Subcutaneous abdominal adipose tissue (tissue), 5 donors: ENCODE measurements at regions not wholly inside any gene's neighbourhood (a gene's known extent, or its start where the extent isn't known, plus 50 kb on each side); places are given as distances from the start of the nearest gene placed in this dataset.

ENCODE experiments used
- H3K27ac ChIP-seq: one replicate; pipeline ENCODE4 v1.7.0; 2013; ENCODE audit warnings: low read depth, mild to moderate bottlenecking, inconsistent platforms, low read length, moderate library complexity
- H3K27me3 ChIP-seq, 5 donors: one replicate each; pipeline ENCODE4 v1.7.0; 2013; ENCODE audit warnings: low read length in 5 of 5, inconsistent platforms in 1 of 5; ENCODE audit not compliant: control insufficient read depth in 5 of 5, insufficient read depth in 4 of 5
- H3K36me3 ChIP-seq, 5 donors: one replicate each; pipeline ENCODE4 v1.7.0; 2013; ENCODE audit warnings: low read length in 5 of 5; ENCODE audit not compliant: control insufficient read depth in 5 of 5, insufficient read depth in 5 of 5
- H3K4me1 ChIP-seq, 5 donors: one replicate each; pipeline ENCODE4 v1.7.0; 2013; ENCODE audit warnings: low read length in 5 of 5, mild to moderate bottlenecking in 3 of 5, moderate library complexity in 1 of 5; ENCODE audit not compliant: control insufficient read depth in 5 of 5, insufficient read depth in 5 of 5
- H3K4me3 ChIP-seq, 5 donors: one replicate each; pipeline ENCODE4 v1.7.0; 2013; ENCODE audit warnings: low read length in 5 of 5, low read depth in 1 of 5
- H3K9ac ChIP-seq, 5 donors: one replicate each; pipeline ENCODE4 v1.7.0; 2013; ENCODE audit warnings: low read length in 5 of 5, mild to moderate bottlenecking in 4 of 5, moderate library complexity in 3 of 5
- H3K9me3 ChIP-seq, 5 donors: one replicate each; pipeline ENCODE4 v1.7.0; 2013; ENCODE audit warnings: low read length in 5 of 5; ENCODE audit not compliant: control insufficient read depth in 5 of 5
- donor health status: healthy.
- donor health status: healthy.
- donor health status: healthy.
- donor health status: healthy.
- donor health status: healthy.

GRCh38 chr10:118937226-118937625 lies 92.3 kb upstream of the NANOS1 start:
- Histone ChIP-seq H3K9me3 (peaks cover 0 to under 1% (median 0%) of the 10 kb centered on the region in 5 donors), H3K36me3 (no peaks in the 10 kb centered on the region), H3K27ac (no peak overlapping the region), H3K9ac (no peak overlapping the region), H3K4me1 (no peaks in the 10 kb centered on the region), H3K4me3 (no peak overlapping the region), H3K27me3 (no peaks in the 10 kb centered on the region)

GRCh38 chr10:118939211-118940007 lies 90.1 kb upstream of the NANOS1 start:
- Histone ChIP-seq H3K36me3 (no peaks in the 10 kb centered on the region), H3K9ac (no peak overlapping the region), H3K9me3 (no peaks in the 10 kb centered on the region), H3K4me1 (no peaks in the 10 kb centered on the region), H3K27me3 (no peaks in the 10 kb centered on the region), H3K4me3 (no peak overlapping the region), H3K27ac (no peak overlapping the region)

- no peaks in the 10 kb centered on the region for H3K27me3 ChIP-seq
- H3K4me1 ChIP-seq, result no peaks in the 10 kb centered on the region
- H3K4me3 ChIP-seq, result no peak overlapping the region
- H3K36me3 ChIP-seq, result no peaks in the 10 kb centered on the region
- H3K27ac ChIP-seq, result no peak overlapping the region
- H3K9me3 ChIP-seq, result no peaks in the 10 kb centered on the region
- no peak overlapping the region for H3K9ac ChIP-seq
Measured at GRCh38 chr10:118940386-118940785, 89.1 kb upstream of the NANOS1 start.

GRCh38 chr10:118943253-118943652 lies 86.3 kb upstream of the NANOS1 start:
- no peaks in the 10 kb centered on the region for H3K36me3 ChIP-seq
- H3K27me3 ChIP-seq, result no peaks in the 10 kb centered on the region
- H3K9ac ChIP-seq, result no peak overlapping the region
- no peak overlapping the region for H3K27ac ChIP-seq
- H3K4me1 ChIP-seq, result peaks cover 0 to 5% (median 0%) of the 10 kb centered on the region in 5 donors
- H3K9me3 ChIP-seq, result no peaks in the 10 kb centered on the region
- H3K4me3 ChIP-seq, result no peak overlapping the region

GRCh38 chr10:118944959-118945633 lies 84.4 kb upstream of the NANOS1 start:
- Histone ChIP-seq H3K27ac (no peak overlapping the region), H3K4me3 (no peak overlapping the region), H3K4me1 (peaks cover 0 to 14% (median 8%) of the 10 kb centered on the region in 5 donors), H3K9me3 (no peaks in the 10 kb centered on the region), H3K27me3 (no peaks in the 10 kb centered on the region), H3K36me3 (no peaks in the 10 kb centered on the region), H3K9ac (no peak overlapping the region)

GRCh38 chr10:118948786-118949185 lies 80.7 kb upstream of the NANOS1 start:
- Histone ChIP-seq H3K27me3 (no peaks in the 10 kb centered on the region), H3K27ac (no peak overlapping the region), H3K36me3 (no peaks in the 10 kb centered on the region), H3K9ac (no peak overlapping the region), H3K4me3 (no peak overlapping the region), H3K4me1 (peaks cover 0 to 17% (median 12%) of the 10 kb centered on the region in 5 donors), H3K9me3 (no peaks in the 10 kb centered on the region)

GRCh38 chr10:118950190-118950680 lies 79.3 kb upstream of the NANOS1 start:
- Histone ChIP-seq H3K4me1 (peaks cover 0 to 22% (median 16%) of the 10 kb centered on the region in 5 donors), H3K27me3 (no peaks in the 10 kb centered on the region), H3K9me3 (no peaks in the 10 kb centered on the region), H3K27ac (no peak overlapping the region), H3K4me3 (no peak overlapping the region), H3K36me3 (no peaks in the 10 kb centered on the region), H3K9ac (no peak overlapping the region)

GRCh38 chr10:118950997-118951637 lies 78.4 kb upstream of the NANOS1 start:
- no peak overlapping the region for H3K9ac ChIP-seq
- H3K27ac ChIP-seq, result no peak overlapping the region
- H3K4me1 ChIP-seq, result peaks cover 0 to 26% (median 19%) of the 10 kb centered on the region in 5 donors
- no peak overlapping the region for H3K4me3 ChIP-seq
- no peaks in the 10 kb centered on the region for H3K27me3 ChIP-seq
- no peaks in the 10 kb centered on the region for H3K9me3 ChIP-seq
- H3K36me3 ChIP-seq, result no peaks in the 10 kb centered on the region

GRCh38 chr10:118952493-118953295 lies 76.8 kb upstream of the NANOS1 start:
- H3K27ac ChIP-seq, result no peak overlapping the region
- H3K27me3 ChIP-seq, result no peaks in the 10 kb centered on the region
- H3K4me3 ChIP-seq, result no peak overlapping the region
- no peak overlapping the region for H3K9ac ChIP-seq
- H3K4me1 ChIP-seq, result peaks cover 0 to 24% (median 21%) of the 10 kb centered on the region in 5 donors
- H3K36me3 ChIP-seq, result no peaks in the 10 kb centered on the region
- H3K9me3 ChIP-seq, result no peaks in the 10 kb centered on the region
